ENCODE measurements at regions not wholly inside any gene's neighbourhood (a gene's known extent, or its start where the extent isn't known, plus 50 kb on each side); places are given as distances from the start of the nearest gene placed in this dataset.

GRCh38 chr4:32184186-32184585, 1464.0 kb downstream of the PCDH7 start:
- no peaks in the 10 kb centered on the region for H3K27me3 ChIP-seq (ENCODE audit: control insufficient read depth in 3 of 3, insufficient read depth in 3 of 3, low read length in 3 of 3)
- H3K4me1 ChIP-seq (ENCODE audit: control insufficient read depth in 3 of 3, insufficient read depth in 2 of 3, low read depth in 1 of 3, low read length in 2 of 3) = no peaks in the 10 kb centered on the region
- no peaks in the 10 kb centered on the region for H3K36me3 ChIP-seq (ENCODE audit: control insufficient read depth in 3 of 3, insufficient read depth in 2 of 3, low read depth in 1 of 3, low read length in 3 of 3)
- no peak for DNase-seq
- H3K9me3 ChIP-seq (ENCODE audit: control insufficient read depth in 2 of 2, insufficient read depth in 1 of 2, low read depth in 1 of 2, low read length in 1 of 2) = peaks cover 2% of the 10 kb centered on the region in 2 donors
- no peak overlapping the region for H3K4me3 ChIP-seq (ENCODE audit: low read depth in 1 of 3, low read length in 3 of 3)
- WGBS, 3 donors = 53 to 74% (median 56%) methylated on average over 2 of the region's 2 CpGs
- no peak overlapping the region for H3K27ac ChIP-seq (ENCODE audit: low read depth in 1 of 3, low read length in 2 of 3)
- FAIRE-seq = no peak

DNA sequence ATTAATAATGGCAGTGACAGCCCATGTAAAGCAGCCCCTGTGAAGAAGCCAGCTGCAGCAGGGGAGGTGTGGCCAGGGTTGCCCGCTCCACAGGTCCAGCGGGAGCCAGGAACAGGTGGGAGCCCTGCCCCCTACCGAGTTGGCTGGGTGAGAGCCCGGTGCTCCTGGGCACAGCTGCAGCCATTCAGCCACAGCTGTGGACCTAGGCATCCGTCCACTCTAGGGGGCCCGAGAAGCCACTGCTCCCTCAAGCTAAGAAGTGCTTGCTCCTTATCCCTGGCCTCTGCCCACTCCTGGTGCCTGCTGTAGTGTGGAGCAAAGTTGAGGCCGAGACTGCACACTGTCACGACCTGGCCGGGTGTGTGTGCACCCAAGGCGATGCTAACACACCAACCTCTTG, 1469.0 kb downstream of the PCDH7 start:
- Histone ChIP-seq H3K27me3 (ENCODE audit: control insufficient read depth in 3 of 3, insufficient read depth in 3 of 3, low read length in 3 of 3) (no peaks in the 10 kb centered on the region), H3K27ac (ENCODE audit: low read depth in 1 of 3, low read length in 2 of 3) (no peak overlapping the region), H3K4me1 (ENCODE audit: control insufficient read depth in 3 of 3, insufficient read depth in 2 of 3, low read depth in 1 of 3, low read length in 2 of 3) (no peaks in the 10 kb centered on the region), H3K4me3 (ENCODE audit: low read depth in 1 of 3, low read length in 3 of 3) (no peak overlapping the region), H3K9me3 (ENCODE audit: control insufficient read depth in 2 of 2, insufficient read depth in 1 of 2, low read depth in 1 of 2, low read length in 1 of 2) (peaks cover 3 to 12% of the 10 kb centered on the region in 2 donors), H3K36me3 (ENCODE audit: control insufficient read depth in 3 of 3, insufficient read depth in 2 of 3, low read depth in 1 of 3, low read length in 3 of 3) (no peaks in the 10 kb centered on the region)
- FAIRE-seq = no peak
- WGBS, 3 donors = 82 to 85% (median 83%) methylated on average over 10 of the region's 10 CpGs
- no peak for DNase-seq

- WGBS, 3 donors = 81 to 89% (median 83%) methylated on average over 5 of the region's 5 CpGs
Observed at GRCh38 chr4:32189788-32190187, 1469.6 kb downstream of the PCDH7 start.

DNA sequence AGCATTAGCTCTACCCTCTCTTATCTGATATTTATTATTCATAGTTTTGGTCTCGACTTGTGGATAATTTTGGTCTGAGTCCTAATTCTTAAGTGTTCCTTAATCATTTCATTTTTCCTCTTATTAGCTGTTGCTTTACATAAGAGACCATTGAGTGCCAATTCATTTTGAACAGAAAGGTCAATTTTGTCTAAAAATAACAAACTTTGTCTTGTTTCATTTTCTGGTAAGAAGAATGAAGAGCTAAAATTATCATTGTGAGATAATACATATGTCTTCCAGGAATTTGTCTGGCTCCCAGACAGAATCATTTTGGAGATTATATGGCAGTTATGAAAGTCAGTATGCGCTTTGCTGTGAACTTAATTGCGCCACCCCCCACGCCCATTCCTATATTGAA, 1471.8 kb downstream of the PCDH7 start:
- Histone ChIP-seq H3K27me3 (ENCODE audit: control insufficient read depth in 3 of 3, insufficient read depth in 3 of 3, low read length in 3 of 3) (no peaks in the 10 kb centered on the region), H3K27ac (ENCODE audit: low read depth in 1 of 3, low read length in 2 of 3) (no peak overlapping the region), H3K4me1 (ENCODE audit: control insufficient read depth in 3 of 3, insufficient read depth in 2 of 3, low read depth in 1 of 3, low read length in 2 of 3) (no peaks in the 10 kb centered on the region), H3K9me3 (ENCODE audit: control insufficient read depth in 2 of 2, insufficient read depth in 1 of 2, low read depth in 1 of 2, low read length in 1 of 2) (peaks cover 3 to 12% of the 10 kb centered on the region in 2 donors), H3K4me3 (ENCODE audit: low read depth in 1 of 3, low read length in 3 of 3) (no peak overlapping the region), H3K36me3 (ENCODE audit: control insufficient read depth in 3 of 3, insufficient read depth in 2 of 3, low read depth in 1 of 3, low read length in 3 of 3) (no peaks in the 10 kb centered on the region)
- FAIRE-seq (no peak), DNase-seq (no peak)
- 51 to 79% (median 70%) methylated on average over 4 of the region's 4 CpGs for WGBS, 3 donors

More at GRCh38 chr4:32189788-32190187, 1469.6 kb downstream of the PCDH7 start:
- Histone ChIP-seq H3K27ac (ENCODE audit: low read depth in 1 of 3, low read length in 2 of 3) (no peak overlapping the region), H3K9me3 (ENCODE audit: control insufficient read depth in 2 of 2, insufficient read depth in 1 of 2, low read depth in 1 of 2, low read length in 1 of 2) (peaks cover 3 to 12% of the 10 kb centered on the region in 2 donors), H3K4me3 (ENCODE audit: low read depth in 1 of 3, low read length in 3 of 3) (no peak overlapping the region), H3K27me3 (ENCODE audit: control insufficient read depth in 3 of 3, insufficient read depth in 3 of 3, low read length in 3 of 3) (no peaks in the 10 kb centered on the region), H3K36me3 (ENCODE audit: control insufficient read depth in 3 of 3, insufficient read depth in 2 of 3, low read depth in 1 of 3, low read length in 3 of 3) (no peaks in the 10 kb centered on the region), H3K4me1 (ENCODE audit: control insufficient read depth in 3 of 3, insufficient read depth in 2 of 3, low read depth in 1 of 3, low read length in 2 of 3) (no peaks in the 10 kb centered on the region)
- DNase-seq (no peak), FAIRE-seq (no peak)

GRCh38 chr4:32192363-32192762, 1472.2 kb downstream of the PCDH7 start:
- Histone ChIP-seq H3K4me3 (ENCODE audit: low read depth in 1 of 3, low read length in 3 of 3) (no peak overlapping the region), H3K4me1 (ENCODE audit: control insufficient read depth in 3 of 3, insufficient read depth in 2 of 3, low read depth in 1 of 3, low read length in 2 of 3) (no peaks in the 10 kb centered on the region), H3K9me3 (ENCODE audit: control insufficient read depth in 2 of 2, insufficient read depth in 1 of 2, low read depth in 1 of 2, low read length in 1 of 2) (peaks cover 3 to 12% of the 10 kb centered on the region in 2 donors), H3K27ac (ENCODE audit: low read depth in 1 of 3, low read length in 2 of 3) (no peak overlapping the region), H3K36me3 (ENCODE audit: control insufficient read depth in 3 of 3, insufficient read depth in 2 of 3, low read depth in 1 of 3, low read length in 3 of 3) (no peaks in the 10 kb centered on the region), H3K27me3 (ENCODE audit: control insufficient read depth in 3 of 3, insufficient read depth in 3 of 3, low read length in 3 of 3) (no peaks in the 10 kb centered on the region)
- FAIRE-seq = no peak
- DNase-seq = no peak

DNA sequence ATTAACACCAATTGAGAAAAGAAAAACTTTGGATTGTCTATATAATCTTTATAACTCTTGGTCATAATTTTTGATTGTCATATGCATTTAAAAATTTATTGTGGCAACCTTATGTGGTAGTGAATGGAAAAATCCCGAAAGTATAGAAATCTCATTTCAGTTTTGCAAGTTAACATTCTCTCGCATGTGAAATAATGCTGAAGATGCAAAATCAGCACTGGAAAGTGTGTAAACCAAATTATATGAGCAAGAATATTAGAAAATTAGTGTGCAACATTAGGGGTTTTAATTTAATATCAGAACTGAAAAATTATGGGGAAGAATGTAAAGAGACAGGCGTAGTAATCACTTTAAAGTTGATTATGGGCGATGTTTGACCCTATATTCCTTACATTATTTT, 1472.8 kb downstream of the PCDH7 start:
- FAIRE-seq (no peak), DNase-seq (no peak)
- no peaks in the 10 kb centered on the region for H3K4me1 ChIP-seq (ENCODE audit: control insufficient read depth in 3 of 3, insufficient read depth in 2 of 3, low read depth in 1 of 3, low read length in 2 of 3)
- no peaks in the 10 kb centered on the region for H3K27me3 ChIP-seq (ENCODE audit: control insufficient read depth in 3 of 3, insufficient read depth in 3 of 3, low read length in 3 of 3)
- H3K27ac ChIP-seq (ENCODE audit: low read depth in 1 of 3, low read length in 2 of 3) = no peak overlapping the region
- WGBS, 3 donors = 83 to 91% (median 85%) methylated on average over 4 of the region's 4 CpGs
- no peak overlapping the region for H3K4me3 ChIP-seq (ENCODE audit: low read depth in 1 of 3, low read length in 3 of 3)
- H3K9me3 ChIP-seq (ENCODE audit: control insufficient read depth in 2 of 2, insufficient read depth in 1 of 2, low read depth in 1 of 2, low read length in 1 of 2) = peaks cover 3 to 12% of the 10 kb centered on the region in 2 donors
- H3K36me3 ChIP-seq (ENCODE audit: control insufficient read depth in 3 of 3, insufficient read depth in 2 of 3, low read depth in 1 of 3, low read length in 3 of 3) = no peaks in the 10 kb centered on the region

DNA sequence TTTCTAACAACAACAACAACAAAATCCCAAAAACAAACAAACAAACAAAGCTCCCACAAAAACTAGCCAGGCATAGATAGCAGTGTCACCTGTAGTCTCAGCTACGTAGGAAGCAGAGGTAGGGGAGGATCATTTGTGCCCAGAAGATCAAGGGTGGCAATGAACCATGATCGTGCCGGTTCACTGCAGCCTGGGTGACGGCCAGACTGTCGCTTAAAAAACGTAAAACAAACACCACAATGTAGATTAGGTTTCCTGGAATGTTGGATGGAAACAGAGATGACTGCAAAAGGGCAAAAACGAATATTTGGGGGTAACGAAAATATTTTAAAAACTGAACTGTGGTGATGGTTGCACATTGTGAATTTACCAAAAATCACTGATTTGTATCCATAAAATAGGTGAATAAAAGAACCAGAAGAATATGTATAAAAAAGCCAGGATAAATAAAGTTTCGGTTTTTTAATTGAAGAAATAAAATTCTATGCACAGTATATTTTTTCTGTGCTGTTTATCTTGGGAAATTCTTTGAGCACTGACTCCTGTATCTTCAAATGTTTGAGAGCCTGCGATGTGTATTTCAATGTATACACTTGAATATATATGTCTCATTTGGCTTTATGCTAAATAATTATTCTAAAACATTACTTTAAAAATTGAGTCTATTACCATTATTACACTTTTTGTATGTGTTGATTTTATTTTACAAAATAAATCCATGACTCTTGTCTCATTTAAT, 1477.0 kb downstream of the PCDH7 start:
- Histone ChIP-seq H3K27ac (ENCODE audit: low read depth in 1 of 3, low read length in 2 of 3) (no peak overlapping the region), H3K4me1 (ENCODE audit: control insufficient read depth in 3 of 3, insufficient read depth in 2 of 3, low read depth in 1 of 3, low read length in 2 of 3) (no peaks in the 10 kb centered on the region), H3K27me3 (ENCODE audit: control insufficient read depth in 3 of 3, insufficient read depth in 3 of 3, low read length in 3 of 3) (no peaks in the 10 kb centered on the region), H3K4me3 (ENCODE audit: low read depth in 1 of 3, low read length in 3 of 3) (no peak overlapping the region), H3K9me3 (ENCODE audit: control insufficient read depth in 2 of 2, insufficient read depth in 1 of 2, low read depth in 1 of 2, low read length in 1 of 2) (no peaks in the 10 kb centered on the region), H3K36me3 (ENCODE audit: control insufficient read depth in 3 of 3, insufficient read depth in 2 of 3, low read depth in 1 of 3, low read length in 3 of 3) (no peaks in the 10 kb centered on the region)
- DNase-seq (no peak), FAIRE-seq (no peak)
- 66 to 78% (median 71%) methylated on average over 10 of the region's 10 CpGs for WGBS, 3 donors

DNA sequence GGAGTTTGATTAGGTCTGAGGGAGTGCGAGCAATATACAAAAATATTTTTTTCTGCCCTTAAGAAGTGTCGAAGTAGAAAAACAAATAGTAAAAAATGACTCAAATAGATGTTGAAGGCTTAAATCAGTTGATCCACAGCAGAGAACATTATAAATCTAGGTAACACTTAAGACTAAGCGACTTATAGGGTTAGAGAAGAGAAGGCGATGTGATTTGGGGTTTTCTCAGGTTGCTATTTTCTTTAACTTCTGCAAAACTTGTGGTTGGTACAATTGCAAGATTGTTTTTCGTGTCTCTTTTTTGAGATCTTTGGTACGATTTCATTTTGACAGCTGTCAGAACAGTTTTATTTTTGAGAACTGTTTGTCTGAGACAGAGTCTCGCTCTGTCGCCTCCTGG, 1479.5 kb downstream of the PCDH7 start:
- no peaks in the 10 kb centered on the region for H3K9me3 ChIP-seq (ENCODE audit: control insufficient read depth in 2 of 2, insufficient read depth in 1 of 2, low read depth in 1 of 2, low read length in 1 of 2)
- H3K27me3 ChIP-seq (ENCODE audit: control insufficient read depth in 3 of 3, insufficient read depth in 3 of 3, low read length in 3 of 3) = no peaks in the 10 kb centered on the region
- FAIRE-seq (no peak), DNase-seq (no peak)
- H3K36me3 ChIP-seq (ENCODE audit: control insufficient read depth in 3 of 3, insufficient read depth in 2 of 3, low read depth in 1 of 3, low read length in 3 of 3) = no peaks in the 10 kb centered on the region
- H3K4me1 ChIP-seq (ENCODE audit: control insufficient read depth in 3 of 3, insufficient read depth in 2 of 3, low read depth in 1 of 3, low read length in 2 of 3) = no peaks in the 10 kb centered on the region
- H3K27ac ChIP-seq (ENCODE audit: low read depth in 1 of 3, low read length in 2 of 3) = no peak overlapping the region
- H3K4me3 ChIP-seq (ENCODE audit: low read depth in 1 of 3, low read length in 3 of 3) = no peak overlapping the region
- WGBS, 3 donors = 78 to 85% (median 85%) methylated on average over 8 of the region's 8 CpGs

- Histone ChIP-seq H3K4me3 (ENCODE audit: low read depth in 1 of 3, low read length in 3 of 3) (no peak overlapping the region), H3K36me3 (ENCODE audit: control insufficient read depth in 3 of 3, insufficient read depth in 2 of 3, low read depth in 1 of 3, low read length in 3 of 3) (no peaks in the 10 kb centered on the region), H3K27me3 (ENCODE audit: control insufficient read depth in 3 of 3, insufficient read depth in 3 of 3, low read length in 3 of 3) (no peaks in the 10 kb centered on the region), H3K4me1 (ENCODE audit: control insufficient read depth in 3 of 3, insufficient read depth in 2 of 3, low read depth in 1 of 3, low read length in 2 of 3) (no peaks in the 10 kb centered on the region), H3K9me3 (ENCODE audit: control insufficient read depth in 2 of 2, insufficient read depth in 1 of 2, low read depth in 1 of 2, low read length in 1 of 2) (no peaks in the 10 kb centered on the region), H3K27ac (ENCODE audit: low read depth in 1 of 3, low read length in 2 of 3) (no peak overlapping the region)
- FAIRE-seq = no peak
- DNase-seq = no peak
Observed at GRCh38 chr4:32203340-32203739, 1483.2 kb downstream of the PCDH7 start.

All from small intestine (tissue), 7 donors.